ENCODE measurements at regions not wholly inside any gene's neighbourhood (a gene's known extent, or its start where the extent isn't known, plus 50 kb on each side); places are given as distances from the start of the nearest gene placed in this dataset.

DNA sequence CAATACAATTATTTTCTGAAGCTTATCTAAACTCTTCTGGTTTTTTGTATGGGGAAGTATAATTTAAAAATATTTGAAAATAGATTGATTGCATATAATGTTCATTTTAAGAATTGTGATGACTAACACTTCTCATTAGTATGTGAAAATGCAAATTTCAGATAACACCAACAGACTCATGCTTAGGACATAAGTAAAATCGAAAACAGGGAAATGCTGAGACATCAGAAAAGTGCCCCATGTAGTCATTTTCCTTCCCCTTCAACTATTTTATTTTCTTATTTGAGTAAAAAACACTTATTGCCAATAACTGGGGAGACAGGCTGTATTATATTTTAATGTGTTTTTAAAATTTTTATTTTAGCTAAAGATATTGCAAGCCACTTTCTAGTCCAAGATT lies 814.7 kb downstream of the GALC start:
- no peak for DNase-seq (ENCODE audit: low read depth)
- TF ChIP-seq, protein P1, sequence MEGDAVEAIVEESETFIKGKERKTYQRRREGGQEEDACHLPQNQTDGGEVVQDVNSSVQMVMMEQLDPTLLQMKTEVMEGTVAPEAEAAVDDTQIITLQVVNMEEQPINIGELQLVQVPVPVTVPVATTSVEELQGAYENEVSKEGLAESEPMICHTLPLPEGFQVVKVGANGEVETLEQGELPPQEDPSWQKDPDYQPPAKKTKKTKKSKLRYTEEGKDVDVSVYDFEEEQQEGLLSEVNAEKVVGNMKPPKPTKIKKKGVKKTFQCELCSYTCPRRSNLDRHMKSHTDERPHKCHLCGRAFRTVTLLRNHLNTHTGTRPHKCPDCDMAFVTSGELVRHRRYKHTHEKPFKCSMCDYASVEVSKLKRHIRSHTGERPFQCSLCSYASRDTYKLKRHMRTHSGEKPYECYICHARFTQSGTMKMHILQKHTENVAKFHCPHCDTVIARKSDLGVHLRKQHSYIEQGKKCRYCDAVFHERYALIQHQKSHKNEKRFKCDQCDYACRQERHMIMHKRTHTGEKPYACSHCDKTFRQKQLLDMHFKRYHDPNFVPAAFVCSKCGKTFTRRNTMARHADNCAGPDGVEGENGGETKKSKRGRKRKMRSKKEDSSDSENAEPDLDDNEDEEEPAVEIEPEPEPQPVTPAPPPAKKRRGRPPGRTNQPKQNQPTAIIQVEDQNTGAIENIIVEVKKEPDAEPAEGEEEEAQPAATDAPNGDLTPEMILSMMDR (IDR thresholded peaks at IDR 0.05; ENCODE audit: low read depth, low read length), result no peak
- TF ChIP-seq, protein P2, sequence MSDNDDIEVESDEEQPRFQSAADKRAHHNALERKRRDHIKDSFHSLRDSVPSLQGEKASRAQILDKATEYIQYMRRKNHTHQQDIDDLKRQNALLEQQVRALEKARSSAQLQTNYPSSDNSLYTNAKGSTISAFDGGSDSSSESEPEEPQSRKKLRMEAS (IDR thresholded peaks at IDR 0.05; ENCODE audit: low read depth, low read length), result no peak
- TF ChIP-seq MYC (IDR thresholded peaks at IDR 0.05; ENCODE audit: low read depth, low read length) (no peak), POLR2A (IDR thresholded peaks at IDR 0.05; ENCODE audit: extremely low read depth, insufficient read length) (no peak)
- H3K4me3 ChIP-seq (ENCODE audit: low read depth, low read length), result no peak overlapping the region

DNA sequence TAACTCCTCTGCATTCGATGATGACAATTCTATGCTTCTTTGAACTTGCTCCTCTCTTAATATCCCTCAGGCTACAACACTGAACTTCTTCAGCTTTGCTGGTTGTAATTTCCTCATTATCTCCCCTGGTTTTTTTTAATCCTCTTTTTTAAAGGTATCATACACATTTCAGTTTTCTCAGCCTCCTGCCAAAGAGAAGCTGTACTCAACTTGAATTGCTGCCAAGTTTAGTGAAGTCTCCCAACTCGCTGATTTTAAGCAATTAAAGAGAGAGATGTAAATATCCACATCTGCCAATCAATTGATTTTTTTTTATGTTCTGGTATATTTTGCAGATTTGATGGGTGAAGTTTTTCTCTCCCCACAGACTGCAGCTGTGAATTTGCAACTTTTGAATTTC lies 817.8 kb downstream of the GALC start:
- TF ChIP-seq, protein P1 (IDR thresholded peaks at IDR 0.05; ENCODE audit: low read depth, low read length), result no peak
- TF ChIP-seq, protein P2 (IDR thresholded peaks at IDR 0.05; ENCODE audit: low read depth, low read length), result no peak
- no peak for TF ChIP-seq MYC (IDR thresholded peaks at IDR 0.05; ENCODE audit: low read depth, low read length)
- TF ChIP-seq POLR2A (IDR thresholded peaks at IDR 0.05; ENCODE audit: extremely low read depth, insufficient read length), result no peak
- DNase-seq (ENCODE audit: low read depth), result no peak
- H3K4me3 ChIP-seq (ENCODE audit: low read depth, low read length), result no peak overlapping the region

DNA sequence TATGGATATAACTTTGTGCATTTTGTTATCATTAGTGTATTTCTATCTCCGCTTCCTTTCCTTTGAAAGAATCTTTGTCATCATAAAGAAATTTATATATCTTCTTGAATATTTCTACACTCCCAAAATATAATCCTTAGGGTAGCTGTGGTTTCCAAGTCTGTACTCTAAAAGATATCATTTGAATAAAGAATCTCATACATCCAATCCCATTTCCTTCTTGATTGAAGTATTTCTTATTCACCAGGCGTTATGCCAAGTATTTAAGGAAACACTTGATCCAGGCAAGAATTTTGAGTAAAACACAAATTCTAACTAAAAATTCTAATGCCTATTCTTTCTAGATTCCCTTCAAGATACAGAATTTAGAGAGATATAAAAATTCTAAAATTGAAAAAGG lies 821.8 kb downstream of the GALC start:
- no peak overlapping the region for H3K4me3 ChIP-seq (ENCODE audit: low read depth, low read length)
- TF ChIP-seq, protein P1 (IDR thresholded peaks at IDR 0.05; ENCODE audit: low read depth, low read length), result no peak
- TF ChIP-seq POLR2A (IDR thresholded peaks at IDR 0.05; ENCODE audit: extremely low read depth, insufficient read length), result no peak
- TF ChIP-seq MYC (IDR thresholded peaks at IDR 0.05; ENCODE audit: low read depth, low read length), result no peak
- TF ChIP-seq, protein P2 (IDR thresholded peaks at IDR 0.05; ENCODE audit: low read depth, low read length), result no peak
- no peak for DNase-seq (ENCODE audit: low read depth)

DNA sequence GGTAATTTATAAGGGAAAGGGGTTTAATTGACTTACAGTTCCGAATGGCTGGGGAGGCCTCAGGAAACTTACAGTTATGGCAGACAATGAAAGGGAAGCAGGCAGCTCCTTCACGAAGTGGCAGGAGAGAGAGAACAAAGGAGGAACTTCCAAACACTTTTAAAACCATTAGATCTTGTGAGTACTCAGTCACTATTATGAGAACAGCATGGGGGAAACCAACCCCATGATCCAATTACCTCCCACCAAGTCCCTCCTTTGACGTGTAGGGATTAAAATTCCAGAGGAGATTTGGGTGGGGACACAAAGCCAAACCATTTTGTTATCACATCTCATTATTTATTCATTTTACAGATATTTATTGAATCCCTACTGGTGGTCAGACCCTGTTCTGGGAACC lies 822.8 kb downstream of the GALC start:
- TF ChIP-seq, protein P2 (IDR thresholded peaks at IDR 0.05; ENCODE audit: low read depth, low read length), result no peak
- TF ChIP-seq MYC (IDR thresholded peaks at IDR 0.05; ENCODE audit: low read depth, low read length) (no peak), POLR2A (IDR thresholded peaks at IDR 0.05; ENCODE audit: extremely low read depth, insufficient read length) (no peak)
- TF ChIP-seq, protein P1 (IDR thresholded peaks at IDR 0.05; ENCODE audit: low read depth, low read length), result no peak
- H3K4me3 ChIP-seq (ENCODE audit: low read depth, low read length), result no peak overlapping the region
- DNase-seq (ENCODE audit: low read depth), result no peak

DNA sequence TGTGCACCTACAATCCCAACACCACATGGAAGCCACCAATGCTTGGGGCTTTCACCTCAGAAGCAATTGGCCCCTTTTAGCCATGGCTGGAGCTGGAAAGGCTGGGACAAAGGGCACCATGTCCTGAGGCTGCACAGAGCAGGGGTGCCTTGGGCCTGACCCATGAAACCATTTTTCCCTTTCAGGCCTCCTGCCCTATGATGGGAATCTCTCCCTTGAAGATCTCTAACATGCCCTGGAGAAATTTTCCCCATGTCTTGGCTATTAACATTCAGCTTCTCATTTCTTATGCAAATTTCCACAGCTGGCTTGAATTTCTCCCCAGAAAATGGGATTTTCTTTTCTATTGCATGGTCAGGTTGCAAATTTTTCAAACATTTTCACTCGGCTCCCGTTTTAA lies 823.6 kb downstream of the GALC start:
- TF ChIP-seq, protein P2 (IDR thresholded peaks at IDR 0.05; ENCODE audit: low read depth, low read length), result no peak
- TF ChIP-seq MYC (IDR thresholded peaks at IDR 0.05; ENCODE audit: low read depth, low read length) (no peak), POLR2A (IDR thresholded peaks at IDR 0.05; ENCODE audit: extremely low read depth, insufficient read length) (no peak)
- TF ChIP-seq, protein P1 (IDR thresholded peaks at IDR 0.05; ENCODE audit: low read depth, low read length), result no peak
- DNase-seq (ENCODE audit: low read depth), result no peak
- H3K4me3 ChIP-seq (ENCODE audit: low read depth, low read length), result no peak overlapping the region

DNA sequence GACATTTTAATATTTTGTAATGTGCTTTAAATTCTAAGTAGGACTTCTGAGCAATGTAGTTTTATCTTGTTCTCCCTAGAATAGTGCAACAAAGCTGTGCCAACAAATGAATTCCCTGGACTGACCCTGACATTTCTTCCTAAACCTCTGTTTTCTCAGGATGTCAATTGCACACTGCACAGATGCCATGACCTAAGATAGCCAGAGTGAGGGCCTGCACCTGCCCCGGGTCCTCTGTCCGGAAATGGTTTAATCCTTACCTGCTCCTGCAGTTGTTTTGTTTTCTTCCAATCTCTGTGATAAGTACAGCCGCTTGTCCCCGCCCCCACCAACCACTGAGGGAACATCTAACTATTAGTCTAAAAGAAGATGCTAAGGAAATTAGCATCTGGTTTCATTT lies 831.5 kb downstream of the GALC start:
- DNase-seq (ENCODE audit: low read depth), result no peak
- TF ChIP-seq MYC (IDR thresholded peaks at IDR 0.05; ENCODE audit: low read depth, low read length) (no peak), POLR2A (IDR thresholded peaks at IDR 0.05; ENCODE audit: extremely low read depth, insufficient read length) (no peak)
- TF ChIP-seq, protein P1 (IDR thresholded peaks at IDR 0.05; ENCODE audit: low read depth, low read length), result no peak

More for the DNA sequence above, 831.5 kb downstream of the GALC start:
- H3K4me3 ChIP-seq (ENCODE audit: low read depth, low read length), result no peak overlapping the region

All from NB4 (cell line).